Thyroid gland (tissue), 4 donors: ENCODE measurements at regions not wholly inside any gene's neighbourhood (a gene's known extent, or its start where the extent isn't known, plus 50 kb on each side); places are given as distances from the start of the nearest gene placed in this dataset.

ENCODE experiments used
- DNase-seq, 2 donors: peaks; one replicate each; pipeline ENCODE4 v3.0.0-alpha.2; 2019
- H3K27ac ChIP-seq, 3 donors: fragments of 200-600 bp; sonication (generic); 1 replicate in 2 of 3; 2 replicates in 1 of 3; pipeline ENCODE4 v1.5.1; 2016 to 2019; ENCODE audit warnings: mild to moderate bottlenecking in 1 of 3, moderate library complexity in 1 of 3
- H3K27me3 ChIP-seq: fragments of 200-600 bp; sonication (generic); one replicate; pipeline ENCODE4 v1.5.1; 2019
- H3K36me3 ChIP-seq, 2 donors: fragments of 200-600 bp; sonication (generic); one replicate each; pipeline ENCODE4 v1.5.1; 2016 to 2019
- H3K4me1 ChIP-seq, 2 donors: fragments of 200-600 bp; sonication (generic); one replicate each; pipeline ENCODE4 v1.5.1; 2017 to 2019
- H3K4me3 ChIP-seq, 3 donors: fragments of 200-600 bp; sonication (generic); replicated peaks in 1 of 3; 1 replicate in 2 of 3; 2 replicates in 1 of 3; pipeline ENCODE4 v1.5.1; 2016; ENCODE audit warnings: mild to moderate bottlenecking in 1 of 3
- H3K9me3 ChIP-seq: fragments of 200-600 bp; sonication (generic); one replicate; pipeline ENCODE4 v1.5.1; 2017
- CTCF ChIP-seq, 6 experiments: fragments of 200-600 bp in 3 of 6; fragments of 450-650 bp in 3 of 6; sonication (generic) in 3 of 6; IDR thresholded peaks; one replicate each; pipeline ENCODE4 v1.5.1; 2016 to 2019; ENCODE audit warnings: antibody characterized with exemption in 6 of 6, mild to moderate bottlenecking in 2 of 6, inconsistent platforms in 1 of 6, moderate library complexity in 1 of 6
- POLR2A ChIP-seq, 2 donors: fragments of 450-650 bp; IDR thresholded peaks; one replicate each; pipeline ENCODE4 v1.6.1; 2017; ENCODE audit warnings: antibody characterized with exemption in 2 of 2, mild to moderate bottlenecking in 2 of 2, moderate library complexity in 1 of 2
- WGBS, 2 donors: methylation state at CpG; one replicate each; pipeline ENCODE4 v1.1.5; 2017; 5-methylcytosine and 5-hydroxymethylcytosine counted together
- intact Hi-C: fragments of 100-400 bp; cut with DNase I; formaldehyde crosslinking; loops from one replicate; pipeline ENCODE4 v1.15.1; 2023

GRCh38 chr4:28209371-28209924, 1348.8 kb downstream of the STIM2 start:
- H3K4me1 ChIP-seq: no peaks in the 10 kb centered on the region
- H3K4me3 ChIP-seq: no peak overlapping the region
- intact Hi-C loops: no loop called here
- DNase-seq: no peak
- WGBS, 2 donors: 64 to 71% methylated on average over 1 of the region's 1 CpG
- no peaks in the 10 kb centered on the region for H3K27me3 ChIP-seq
- TF ChIP-seq CTCF (IDR thresholded peaks at IDR 0.05) (no peak), POLR2A (IDR thresholded peaks at IDR 0.05) (no peak)
- H3K9me3 ChIP-seq: no peaks in the 10 kb centered on the region
- no peak overlapping the region for H3K27ac ChIP-seq
- no peaks in the 10 kb centered on the region for H3K36me3 ChIP-seq

- H3K27me3 ChIP-seq: no peaks in the 10 kb centered on the region
- TF ChIP-seq POLR2A (IDR thresholded peaks at IDR 0.05) (no peak), CTCF (IDR thresholded peaks at IDR 0.05) (no peak)
Observed at GRCh38 chr4:28211676-28212470, 1351.2 kb downstream of the STIM2 start.

GRCh38 chr4:28221536-28221935, 1360.9 kb downstream of the STIM2 start:
- Histone ChIP-seq H3K36me3 (no peaks in the 10 kb centered on the region), H3K4me1 (no peaks in the 10 kb centered on the region), H3K4me3 (no peak overlapping the region), H3K27me3 (no peaks in the 10 kb centered on the region), H3K9me3 (no peaks in the 10 kb centered on the region), H3K27ac (no peak overlapping the region)
- intact Hi-C loops: no loop called here
- no peak for DNase-seq
- TF ChIP-seq CTCF (IDR thresholded peaks at IDR 0.05) (no peak), POLR2A (IDR thresholded peaks at IDR 0.05) (no peak)
- WGBS, 2 donors: 65 to 76% methylated on average over 1 of the region's 1 CpG

More at GRCh38 chr4:28211676-28212470, 1351.2 kb downstream of the STIM2 start:
- DNase-seq: no peak
- Histone ChIP-seq H3K27ac (no peak overlapping the region), H3K36me3 (no peaks in the 10 kb centered on the region), H3K9me3 (no peaks in the 10 kb centered on the region), H3K4me1 (no peaks in the 10 kb centered on the region), H3K4me3 (no peak overlapping the region)
- 64 to 68% methylated on average over 2 of the region's 2 CpGs for WGBS, 2 donors
- intact Hi-C loops: no loop called here

- H3K9me3 ChIP-seq: no peaks in the 10 kb centered on the region
- no peak overlapping the region for H3K27ac ChIP-seq
- no peaks in the 10 kb centered on the region for H3K36me3 ChIP-seq
- intact Hi-C loops: no loop called here
- H3K27me3 ChIP-seq: no peaks in the 10 kb centered on the region
- no peak overlapping the region for H3K4me3 ChIP-seq
- no peaks in the 10 kb centered on the region for H3K4me1 ChIP-seq
- TF ChIP-seq CTCF (IDR thresholded peaks at IDR 0.05): no peak
- no peak for TF ChIP-seq POLR2A (IDR thresholded peaks at IDR 0.05)
- WGBS, 2 donors: 73 to 82% methylated on average over 2 of the region's 2 CpGs
- DNase-seq: no peak
Observed at GRCh38 chr4:28225050-28225449, 1364.4 kb downstream of the STIM2 start.

GRCh38 chr4:28225689-28226353, 1365.2 kb downstream of the STIM2 start:
- no peak overlapping the region for H3K27ac ChIP-seq
- H3K27me3 ChIP-seq: no peaks in the 10 kb centered on the region
- no peaks in the 10 kb centered on the region for H3K36me3 ChIP-seq
- H3K9me3 ChIP-seq: no peaks in the 10 kb centered on the region
- no peak overlapping the region for H3K4me3 ChIP-seq
- WGBS, 2 donors: 48 to 51% methylated on average over 4 of the region's 4 CpGs
- intact Hi-C loops: no loop called here
- no peaks in the 10 kb centered on the region for H3K4me1 ChIP-seq
- TF ChIP-seq CTCF (IDR thresholded peaks at IDR 0.05): no peak
- no peak for TF ChIP-seq POLR2A (IDR thresholded peaks at IDR 0.05)
- no peak for DNase-seq
